NCI-H1694 (cell line): ENCODE measurements at regions not wholly inside any gene's neighbourhood (a gene's known extent, or its start where the extent isn't known, plus 50 kb on each side); places are given as distances from the start of the nearest gene placed in this dataset.

ENCODE experiments used
- DNase-seq: peaks from one replicate; lab custom pipeline; 2025; lab: John Stamatoyannopoulos, UW

GRCh38 chr16:6377956-6378355 lies 954.7 kb upstream of the RBFOX1 start:
- peak; percentile 91 for DNase-seq

DNA sequence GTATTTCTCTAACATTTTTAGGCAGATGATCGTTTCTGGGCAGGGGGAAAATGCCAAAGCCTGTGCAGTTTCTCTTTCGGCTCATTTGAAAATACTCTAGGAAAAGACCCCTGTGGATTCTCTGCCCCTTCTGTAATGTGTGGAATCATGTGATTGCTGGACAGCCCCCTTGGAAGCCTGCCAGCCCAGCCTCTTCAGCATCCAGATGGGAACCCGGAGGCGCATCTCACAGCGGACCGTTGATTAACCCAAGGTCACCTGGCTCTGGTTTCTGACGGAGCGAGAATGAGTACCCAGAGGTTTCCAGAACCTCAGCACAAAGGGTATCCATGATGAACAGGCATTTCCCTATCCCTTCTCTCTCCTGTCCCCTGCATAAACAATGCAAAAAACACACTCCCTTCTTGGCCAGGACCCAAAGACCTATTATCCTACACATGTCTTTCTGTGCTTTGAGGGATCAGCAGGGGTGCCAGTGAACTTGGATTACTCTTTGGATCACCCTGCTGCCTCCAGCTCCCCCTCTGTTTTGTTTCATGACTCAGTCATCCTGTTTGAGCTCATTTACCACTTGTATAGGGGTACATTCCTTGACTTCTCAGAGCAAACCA lies 957.1 kb upstream of the RBFOX1 start:
- peak; percentile 73 for DNase-seq

DNA sequence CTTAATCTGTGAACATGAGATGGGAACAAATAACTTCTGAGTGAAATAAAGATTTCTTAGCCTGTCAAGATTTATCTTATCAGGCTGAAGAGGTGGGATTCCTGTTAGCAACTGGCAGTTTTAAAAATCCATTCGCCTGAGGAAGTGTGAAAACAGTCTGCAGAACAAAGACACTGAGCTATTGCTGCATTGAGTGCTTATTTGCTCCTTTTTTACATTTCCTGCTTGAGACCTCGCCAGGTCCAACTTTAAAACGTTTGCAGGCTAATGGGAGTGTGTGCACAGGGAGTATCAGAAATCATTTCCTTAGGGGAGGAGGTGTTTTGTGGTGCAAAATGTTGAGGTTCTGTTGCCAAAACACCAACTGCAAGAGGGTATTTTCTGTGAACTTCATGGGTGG lies 957.8 kb upstream of the RBFOX1 start:
- DNase-seq = no peak

DNA sequence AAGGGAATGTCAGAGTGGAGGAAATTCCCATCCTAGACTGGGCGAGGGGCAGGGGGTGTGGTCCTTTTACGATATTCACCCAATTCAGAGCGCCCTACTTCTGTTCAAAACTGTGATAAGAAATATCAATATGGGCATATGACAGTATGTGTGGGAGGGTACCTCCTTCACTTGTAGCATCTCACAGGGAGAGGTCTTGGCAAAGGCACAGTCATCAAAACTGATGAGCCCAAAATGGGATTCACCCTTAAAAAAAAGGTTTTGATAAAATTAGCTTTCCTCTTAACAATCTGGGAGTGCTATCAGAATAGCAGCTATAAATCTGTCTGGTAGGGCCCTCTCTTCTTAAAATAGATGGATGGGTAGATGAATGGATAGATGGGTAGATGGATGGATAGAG lies 967.8 kb upstream of the RBFOX1 start:
- DNase-seq = no peak

- no peak for DNase-seq
Observed at GRCh38 chr16:6363896-6364607, 968.6 kb upstream of the RBFOX1 start.

GRCh38 chr16:6363396-6363795 lies 969.2 kb upstream of the RBFOX1 start:
- no peak for DNase-seq

GRCh38 chr16:6362321-6362720 lies 970.3 kb upstream of the RBFOX1 start:
- DNase-seq = no peak

DNA sequence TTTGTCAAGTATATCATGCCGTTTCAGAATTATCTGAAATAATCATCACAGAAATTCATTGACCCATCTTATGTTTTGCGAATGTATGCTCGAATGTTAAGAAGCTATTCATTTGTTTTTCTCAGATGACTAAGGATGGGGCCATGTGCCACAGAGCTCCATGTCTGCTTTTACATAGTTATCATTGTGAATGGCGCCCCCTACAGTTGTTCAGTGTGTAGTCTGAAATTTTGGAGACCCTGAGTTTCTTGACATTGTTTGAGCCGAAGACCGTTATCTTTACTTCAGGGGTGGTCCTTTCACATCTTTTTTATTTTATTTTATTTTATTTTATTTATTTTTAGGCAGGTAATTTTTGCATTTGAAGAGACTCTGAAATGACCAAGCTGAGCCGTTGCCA lies 972.0 kb upstream of the RBFOX1 start:
- no peak for DNase-seq

- DNase-seq = no peak
Observed at GRCh38 chr16:6356911-6357310, 975.7 kb upstream of the RBFOX1 start.

- no peak for DNase-seq
Observed at GRCh38 chr16:6349725-6350124, 982.9 kb upstream of the RBFOX1 start.

DNA sequence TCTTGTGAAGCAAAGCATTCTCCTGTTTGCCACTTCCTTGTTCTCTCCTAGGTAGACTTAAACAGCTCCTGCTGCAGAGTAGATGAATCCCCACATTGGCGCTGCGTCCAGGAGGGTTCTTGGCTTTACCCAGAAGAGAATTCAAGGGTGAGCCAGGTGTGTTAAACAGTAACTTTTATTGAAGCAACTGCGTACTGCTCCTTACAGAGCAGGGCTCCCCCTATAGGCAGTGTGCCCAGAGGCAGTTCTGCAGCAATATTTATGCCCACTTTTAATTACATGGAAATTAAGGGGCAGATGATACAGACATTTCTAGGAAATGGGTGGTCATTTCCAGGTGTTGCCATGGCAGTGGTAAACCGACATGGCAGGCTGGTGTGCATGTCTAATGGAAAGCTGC lies 987.6 kb upstream of the RBFOX1 start:
- no peak for DNase-seq

DNA sequence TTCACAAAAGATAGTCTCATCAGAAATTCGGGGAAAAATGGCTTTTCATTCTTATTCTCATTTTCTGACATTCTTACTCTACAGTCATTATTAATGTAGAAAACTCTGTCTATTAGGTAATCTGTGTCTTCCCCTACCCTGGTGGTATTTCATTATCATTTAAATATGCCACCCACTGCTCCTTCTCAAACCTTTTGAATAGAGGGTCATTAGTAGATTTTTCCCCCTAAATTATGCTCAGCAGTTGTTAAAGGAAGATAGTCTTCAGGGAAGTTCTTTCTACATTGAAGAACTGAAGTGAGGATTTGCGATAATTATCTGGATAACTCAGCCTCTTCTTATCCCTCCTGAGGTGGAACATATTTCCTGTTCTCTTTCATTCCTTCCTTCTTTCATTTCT lies 989.5 kb upstream of the RBFOX1 start:
- DNase-seq = no peak

DNA sequence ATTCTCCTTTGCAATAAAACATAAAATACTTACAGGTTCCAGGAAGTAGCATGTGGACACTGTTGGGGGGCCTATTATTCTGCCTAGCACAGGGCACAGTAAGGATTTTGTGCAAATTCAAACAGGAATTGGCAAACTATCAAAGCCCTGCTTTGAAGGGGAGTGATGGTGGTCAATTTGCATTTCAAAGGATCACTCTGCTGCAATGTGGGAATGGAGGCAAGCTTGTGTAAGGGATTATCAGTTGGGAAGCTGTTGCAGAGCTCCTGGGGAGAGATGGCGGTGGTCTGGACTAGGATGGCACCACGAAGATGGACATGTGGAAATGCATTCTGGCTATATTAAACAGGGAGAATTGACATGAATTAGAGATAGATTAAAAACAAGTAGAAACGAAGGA lies 990.7 kb upstream of the RBFOX1 start:
- no peak for DNase-seq

GRCh38 chr16:6335072-6335471 lies 997.6 kb upstream of the RBFOX1 start:
- no peak for DNase-seq

GRCh38 chr16:6331770-6332169 lies 1000.9 kb upstream of the RBFOX1 start:
- no peak for DNase-seq

DNA sequence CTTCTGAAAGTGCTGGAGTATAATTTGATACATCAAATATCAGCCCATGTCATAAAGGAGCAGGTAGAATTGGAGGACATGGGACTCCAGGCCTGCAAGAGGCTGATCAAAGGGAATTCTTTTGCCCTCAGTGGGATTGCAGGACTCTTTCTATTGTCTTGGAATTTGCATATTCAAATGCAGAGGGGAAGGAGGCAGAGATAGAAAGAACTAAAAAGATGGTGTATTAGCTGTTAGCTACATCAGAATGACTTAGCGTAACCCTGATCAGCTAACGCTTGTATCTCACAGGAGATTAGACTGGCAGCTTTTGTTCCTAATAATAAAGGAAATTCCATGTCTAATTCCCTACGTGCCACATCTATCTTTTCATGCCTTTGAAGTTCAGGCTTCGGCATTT lies 1014.7 kb upstream of the RBFOX1 start:
- no peak for DNase-seq

DNA sequence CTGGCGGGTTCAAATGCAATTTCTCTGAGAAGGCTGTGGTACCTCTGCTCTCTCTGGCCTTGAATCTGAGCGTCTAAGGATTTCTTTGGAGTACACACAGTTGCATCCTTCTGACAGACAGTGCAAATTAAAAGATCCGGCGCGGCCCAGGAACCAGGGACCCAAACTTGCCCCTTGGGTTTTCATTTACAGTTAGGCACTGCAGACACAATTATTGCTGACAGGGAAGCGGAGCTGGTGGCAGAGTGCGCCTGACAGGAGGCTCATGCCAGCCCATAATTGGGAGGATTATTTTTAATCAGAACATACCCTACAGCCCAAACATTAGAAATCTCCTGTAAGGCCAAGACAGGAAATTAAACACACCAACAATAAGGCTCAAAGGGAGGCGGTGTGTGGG lies 1023.4 kb upstream of the RBFOX1 start:
- no peak for DNase-seq

- DNase-seq = no peak
Observed at GRCh38 chr16:6308176-6308575, 1024.5 kb upstream of the RBFOX1 start.

GRCh38 chr16:6300523-6300922 lies 1032.1 kb upstream of the RBFOX1 start:
- no peak for DNase-seq

DNA sequence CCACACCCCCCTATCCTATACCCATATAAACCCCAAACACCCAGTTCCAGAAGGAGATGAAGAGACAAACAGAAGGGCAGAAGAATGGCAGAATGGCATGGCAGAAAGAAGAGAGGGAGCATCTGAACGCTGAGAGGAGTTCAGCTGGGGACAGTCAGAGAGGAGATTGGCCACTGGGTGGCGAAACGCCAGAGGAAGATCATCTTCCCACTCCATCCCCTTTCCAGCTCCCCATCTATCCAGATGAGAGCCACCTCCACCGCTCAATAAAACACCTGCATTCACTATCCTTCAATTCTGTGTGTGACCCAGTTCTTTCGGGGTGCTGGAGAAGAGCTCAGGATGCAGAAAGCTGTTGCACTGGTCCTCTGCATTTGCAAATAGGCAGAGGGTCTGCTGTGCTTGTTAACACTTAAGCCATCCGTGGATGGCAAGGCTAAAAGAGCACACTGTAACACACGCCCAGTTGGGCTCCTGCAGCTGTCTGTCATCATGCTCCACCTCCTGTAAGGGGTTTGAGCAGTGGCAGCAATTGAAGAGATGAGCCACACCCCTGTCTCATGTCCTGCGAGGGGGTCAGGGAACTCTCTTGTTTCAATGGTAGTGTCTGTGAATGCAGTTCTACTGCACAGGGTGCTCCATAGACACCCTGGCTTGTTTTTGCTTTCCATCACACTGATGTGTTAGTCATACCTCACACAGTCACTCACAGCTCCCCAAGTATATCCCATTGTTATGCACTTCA lies 1034.8 kb upstream of the RBFOX1 start:
- DNase-seq = no peak

DNA sequence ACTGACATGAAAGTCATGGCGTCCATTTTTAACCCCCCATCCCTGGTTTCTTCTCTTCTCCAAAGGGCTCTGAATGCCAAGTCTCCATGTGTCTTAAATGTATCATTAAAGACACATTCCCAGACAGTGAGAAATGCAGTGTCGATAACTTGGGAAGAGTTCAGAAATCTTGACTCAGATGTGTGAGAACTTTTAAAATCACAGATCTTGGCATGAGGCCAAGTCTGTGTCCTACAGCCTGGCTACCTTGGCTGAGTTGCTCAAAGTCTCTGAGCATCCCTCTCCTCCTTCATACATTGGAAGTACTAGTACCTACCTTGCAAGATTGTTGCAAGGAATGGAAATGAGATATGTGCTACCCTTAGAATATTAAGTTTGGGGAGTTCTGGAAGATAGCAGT lies 1046.5 kb upstream of the RBFOX1 start:
- no peak for DNase-seq

GRCh38 chr16:6284731-6285130 lies 1047.9 kb upstream of the RBFOX1 start:
- DNase-seq = no peak

GRCh38 chr16:6281994-6282393 lies 1050.7 kb upstream of the RBFOX1 start:
- no peak for DNase-seq
